DND-41 (cell line): ENCODE measurements at regions not wholly inside any gene's neighbourhood (a gene's known extent, or its start where the extent isn't known, plus 50 kb on each side); places are given as distances from the start of the nearest gene placed in this dataset.

Experiments used
- ATAC-seq: fragments of 200-7000 bp; cut with Tn5 transposase; 3 replicates; pipeline ENCODE4 v1.9.1; 2021; ENCODE audit warnings: low read depth; ENCODE audit not compliant: insufficient read depth
- DNase-seq: peaks from one replicate; pipeline ENCODE4 v3.0.0-alpha.2; 2020
- H2AFZ ChIP-seq: 2 replicates; pipeline ENCODE4 v1.6.0; 2012; ENCODE audit warnings: low read depth, low read length
- H3K27ac ChIP-seq: 2 replicates; pipeline ENCODE4 v1.5.1; 2012; ENCODE audit warnings: low read length, inconsistent platforms
- H3K27me3 ChIP-seq: fragments of 200-600 bp; sonication (generic); 2 replicates; pipeline ENCODE4 v1.6.0; 2012; ENCODE audit warnings: low read length, mild to moderate bottlenecking, inconsistent platforms; ENCODE audit not compliant: insufficient read depth, poor library complexity
- H3K36me3 ChIP-seq: 2 replicates; pipeline ENCODE4 v1.5.1; 2012; ENCODE audit warnings: low read length, inconsistent platforms; ENCODE audit not compliant: insufficient read depth
- H3K4me1 ChIP-seq: 2 replicates; pipeline ENCODE4 v1.5.1; 2012; ENCODE audit warnings: mild to moderate bottlenecking, low read length; ENCODE audit not compliant: insufficient read depth
- H3K4me2 ChIP-seq: 2 replicates; pipeline ENCODE4 v1.6.0; 2012; ENCODE audit warnings: mild to moderate bottlenecking, moderate library complexity, low read length, inconsistent platforms; ENCODE audit not compliant: insufficient read depth
- H3K4me3 ChIP-seq, 2 experiments: fragments of 200-600 bp in 1 of 2; shearing (Covaris generic) in 1 of 2; 2 replicates each; pipeline ENCODE4 v1.5.1; 2012 to 2016; ENCODE audit warnings: inconsistent platforms in 2 of 2, low read length in 2 of 2, mild to moderate bottlenecking in 2 of 2, low read depth in 1 of 2, moderate library complexity in 1 of 2
- H3K79me2 ChIP-seq: 2 replicates; pipeline ENCODE4 v1.6.0; 2012; ENCODE audit warnings: low read length, inconsistent platforms; ENCODE audit not compliant: insufficient read depth
- H3K9ac ChIP-seq: 2 replicates; pipeline ENCODE4 v1.6.0; 2012; ENCODE audit warnings: low read depth, mild to moderate bottlenecking, inconsistent platforms, low read length, moderate library complexity
- H3K9me3 ChIP-seq: 2 replicates; pipeline ENCODE4 v1.5.1; 2012; ENCODE audit warnings: low read length, moderate library complexity, mild to moderate bottlenecking, inconsistent platforms; ENCODE audit not compliant: insufficient read depth, severe bottlenecking
- H4K20me1 ChIP-seq: 2 replicates; pipeline ENCODE4 v1.6.0; 2012; ENCODE audit warnings: low read length; ENCODE audit not compliant: insufficient read depth
- EZH2 ChIP-seq: IDR thresholded peaks from 3 replicates; pipeline ENCODE4 v1.6.1; 2012; ENCODE audit warnings: borderline replicate concordance, low read depth, mild to moderate bottlenecking, moderate library complexity, low read length, inconsistent platforms; ENCODE audit not compliant: severe bottlenecking
- TF ChIP-seq, protein P1 (sequence below): IDR thresholded peaks from 2 replicates; pipeline ENCODE4 v1.5.1; 2012; ENCODE audit warnings: borderline replicate concordance, low read length, moderate library complexity, mild to moderate bottlenecking; ENCODE audit not compliant: poor library complexity, severe bottlenecking; ENCODE audit errors: extremely low read depth

DNA sequence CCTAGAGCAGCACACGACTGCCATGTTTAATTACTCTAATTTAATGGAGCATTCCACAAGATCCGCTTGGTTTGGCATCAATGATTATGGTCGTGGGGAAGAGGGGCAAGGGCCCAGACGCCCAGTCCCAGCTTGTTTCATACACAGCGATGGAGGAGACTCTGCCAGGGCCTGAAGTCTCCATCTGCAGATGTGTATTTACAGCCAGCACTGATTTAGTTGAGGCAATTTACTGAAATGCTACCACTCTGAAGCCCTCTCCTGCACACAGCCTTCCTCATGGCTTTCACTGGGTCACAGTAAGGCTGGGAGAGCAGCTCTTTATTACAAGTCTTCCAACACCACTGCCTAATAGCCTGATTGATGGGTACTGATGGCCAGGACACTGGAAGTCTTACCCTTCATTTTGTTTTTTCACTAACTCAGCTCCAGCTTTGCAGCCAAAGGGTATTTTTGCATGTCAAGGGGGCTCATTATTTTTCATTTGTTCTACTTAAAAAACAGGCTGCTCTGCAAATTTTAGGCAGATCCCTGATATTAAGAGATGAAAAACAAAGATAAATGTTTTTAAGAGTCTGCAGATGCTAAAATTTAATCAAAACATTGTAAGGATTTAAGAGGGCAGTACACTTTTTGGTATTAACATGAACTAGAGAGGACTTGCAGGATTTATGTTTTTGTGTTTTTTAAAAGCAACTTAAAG lies 236.3 kb downstream of the SIPA1L2 start:
- DNase-seq: no peak
- Histone ChIP-seq H3K9me3 (no peaks in the 10 kb centered on the region), H3K79me2 (no peaks in the 10 kb centered on the region), H3K27me3 (no peaks in the 10 kb centered on the region), H2AFZ (no peak overlapping the region), H3K4me2 (no peak overlapping the region), H3K27ac (no peak overlapping the region), H4K20me1 (no peaks in the 10 kb centered on the region), H3K9ac (no peak overlapping the region), H3K4me1 (no peaks in the 10 kb centered on the region), H3K4me3 (no peak overlapping the region), H3K36me3 (peaks cover 6% of the 10 kb centered on the region; the same call in 1 of the 2 replicates)
- ATAC-seq: no peak
- TF ChIP-seq EZH2: no peak
- TF ChIP-seq, protein P1, sequence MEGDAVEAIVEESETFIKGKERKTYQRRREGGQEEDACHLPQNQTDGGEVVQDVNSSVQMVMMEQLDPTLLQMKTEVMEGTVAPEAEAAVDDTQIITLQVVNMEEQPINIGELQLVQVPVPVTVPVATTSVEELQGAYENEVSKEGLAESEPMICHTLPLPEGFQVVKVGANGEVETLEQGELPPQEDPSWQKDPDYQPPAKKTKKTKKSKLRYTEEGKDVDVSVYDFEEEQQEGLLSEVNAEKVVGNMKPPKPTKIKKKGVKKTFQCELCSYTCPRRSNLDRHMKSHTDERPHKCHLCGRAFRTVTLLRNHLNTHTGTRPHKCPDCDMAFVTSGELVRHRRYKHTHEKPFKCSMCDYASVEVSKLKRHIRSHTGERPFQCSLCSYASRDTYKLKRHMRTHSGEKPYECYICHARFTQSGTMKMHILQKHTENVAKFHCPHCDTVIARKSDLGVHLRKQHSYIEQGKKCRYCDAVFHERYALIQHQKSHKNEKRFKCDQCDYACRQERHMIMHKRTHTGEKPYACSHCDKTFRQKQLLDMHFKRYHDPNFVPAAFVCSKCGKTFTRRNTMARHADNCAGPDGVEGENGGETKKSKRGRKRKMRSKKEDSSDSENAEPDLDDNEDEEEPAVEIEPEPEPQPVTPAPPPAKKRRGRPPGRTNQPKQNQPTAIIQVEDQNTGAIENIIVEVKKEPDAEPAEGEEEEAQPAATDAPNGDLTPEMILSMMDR: no peak

GRCh38 chr1:232393010-232393409 lies 236.9 kb downstream of the SIPA1L2 start:
- no peak overlapping the region for H3K4me3 ChIP-seq
- TF ChIP-seq, protein P1: no peak
- TF ChIP-seq EZH2: no peak
- ATAC-seq: no peak
- no peaks in the 10 kb centered on the region for H3K9me3 ChIP-seq
- H3K79me2 ChIP-seq: no peaks in the 10 kb centered on the region
- H2AFZ ChIP-seq: no peak overlapping the region
- DNase-seq: no peak
- no peaks in the 10 kb centered on the region for H3K4me1 ChIP-seq
- no peak overlapping the region for H3K27ac ChIP-seq
- H3K36me3 ChIP-seq: peaks cover under 1% of the 10 kb centered on the region; the same call in 1 of the 2 replicates
- no peak overlapping the region for H3K9ac ChIP-seq
- H3K4me2 ChIP-seq: no peak overlapping the region
- H3K27me3 ChIP-seq: no peaks in the 10 kb centered on the region
- H4K20me1 ChIP-seq: no peaks in the 10 kb centered on the region

- Histone ChIP-seq H2AFZ (no peak overlapping the region), H3K4me3 (no peak overlapping the region), H3K27me3 (no peaks in the 10 kb centered on the region), H3K4me2 (no peak overlapping the region), H3K27ac (no peak overlapping the region), H3K4me1 (no peaks in the 10 kb centered on the region), H3K36me3 (no peaks in the 10 kb centered on the region), H4K20me1 (no peaks in the 10 kb centered on the region), H3K79me2 (no peaks in the 10 kb centered on the region), H3K9ac (no peak overlapping the region), H3K9me3 (no peaks in the 10 kb centered on the region)
- ATAC-seq (no peak), DNase-seq (no peak)
- no peak for TF ChIP-seq EZH2
- TF ChIP-seq, protein P1: no peak
These were observed 239.3 kb downstream of the SIPA1L2 start for GRCh38 chr1:232390590-232390989.
